Kidney tubule cell (primary cell): ENCODE measurements at regions not wholly inside any gene's neighbourhood (a gene's known extent, or its start where the extent isn't known, plus 50 kb on each side); places are given as distances from the start of the nearest gene placed in this dataset.
A peak's percentile ranks its signal among the peaks of the same experiment; 100 is the strongest.
"Not testable (repeated sequence)": the region's sequence is repeated elsewhere in the genome, so short reads cannot be mapped to it uniquely, and the experiment has no call there.

ENCODE experiments used
- DNase-seq: peaks from one replicate; pipeline ENCODE4 v3.0.0-alpha.2; 2018; ENCODE audit warnings: low spot score

DNA sequence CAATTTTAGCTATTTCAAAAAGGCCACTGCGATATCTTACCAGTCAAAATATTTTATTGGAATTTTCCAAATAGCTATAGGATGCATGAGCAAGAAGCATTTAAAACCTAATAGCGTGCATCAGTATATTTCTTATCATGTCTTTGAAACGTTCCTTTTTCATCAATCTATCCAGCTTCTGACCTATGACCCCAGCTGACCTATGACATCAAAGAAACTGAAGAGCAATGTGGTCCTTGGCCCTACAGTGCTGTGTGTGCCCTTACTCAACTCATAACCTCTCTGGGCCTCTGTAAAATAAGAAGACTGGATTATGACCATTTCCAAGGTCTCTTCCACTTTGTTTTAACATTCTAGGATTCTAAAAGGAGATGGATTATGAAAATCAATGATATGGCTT, 118.2 kb downstream of the ZNF22 start:
- DNase-seq: no peak

DNA sequence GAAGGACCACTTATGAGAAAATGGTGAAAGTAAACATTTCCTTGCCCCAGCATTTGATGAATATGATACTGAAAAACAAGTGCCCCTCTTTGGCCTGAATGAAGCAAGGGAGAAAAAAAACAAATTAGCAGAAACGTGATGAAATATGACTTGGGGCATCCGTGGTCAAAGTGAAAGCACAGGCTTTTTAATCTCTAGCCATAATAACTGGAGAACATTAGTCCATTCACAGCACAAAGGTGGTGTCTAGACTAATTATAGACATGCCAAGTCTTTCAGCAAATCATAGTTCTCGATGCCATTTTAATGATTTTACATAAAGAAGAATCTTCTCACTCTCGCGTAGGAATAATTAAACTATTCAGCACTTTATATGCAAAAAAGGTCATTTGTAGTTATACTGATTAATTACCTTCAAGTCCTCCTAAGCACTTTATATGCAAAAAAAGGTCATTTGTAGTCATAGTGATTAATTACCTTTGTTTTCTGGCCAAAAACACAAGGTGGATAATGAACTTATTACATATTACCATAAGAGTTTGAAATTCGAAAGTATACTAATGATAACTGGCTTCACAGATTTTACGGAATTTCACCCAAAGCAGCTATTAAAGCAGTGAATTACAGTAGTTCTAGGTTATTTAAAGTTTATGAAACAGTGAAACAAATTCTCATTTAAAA, 121.6 kb downstream of the ZNF22 start:
- not testable (repeated sequence) for DNase-seq

DNA sequence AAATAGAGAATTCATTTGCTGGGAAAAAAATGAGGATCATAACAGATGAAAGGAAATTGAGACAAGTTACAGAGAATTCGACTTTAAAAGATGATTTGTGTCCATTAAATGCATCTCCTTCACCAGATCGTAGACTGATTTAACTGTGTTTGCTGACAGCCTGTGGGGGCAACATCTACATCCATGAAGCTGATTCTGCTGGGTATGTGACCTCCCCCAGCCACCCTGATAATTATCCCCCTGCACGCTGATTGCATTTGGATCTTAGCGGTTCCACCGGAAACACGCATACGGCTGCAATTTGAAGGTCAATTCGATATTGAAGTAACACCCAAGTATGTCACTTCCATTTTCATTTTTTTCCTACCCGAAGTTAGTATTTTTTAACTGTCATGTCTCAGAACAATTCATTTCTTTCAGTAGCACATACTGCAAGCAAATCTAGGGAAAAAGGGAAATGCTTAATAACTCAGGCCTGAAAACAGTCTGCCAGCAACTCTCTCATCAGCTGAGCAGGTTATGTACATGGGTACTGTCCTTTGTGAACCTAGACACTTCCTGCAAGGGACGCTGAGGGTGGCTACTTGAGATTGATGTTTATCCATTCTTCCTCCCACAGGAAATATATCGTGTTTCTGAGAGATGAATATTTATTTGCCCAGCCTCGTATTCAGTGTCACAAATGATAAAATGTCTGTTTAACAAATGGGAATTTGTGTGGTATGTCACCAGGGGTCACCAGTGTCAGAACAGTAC, 134.9 kb downstream of the ZNF22 start:
- no peak for DNase-seq

DNA sequence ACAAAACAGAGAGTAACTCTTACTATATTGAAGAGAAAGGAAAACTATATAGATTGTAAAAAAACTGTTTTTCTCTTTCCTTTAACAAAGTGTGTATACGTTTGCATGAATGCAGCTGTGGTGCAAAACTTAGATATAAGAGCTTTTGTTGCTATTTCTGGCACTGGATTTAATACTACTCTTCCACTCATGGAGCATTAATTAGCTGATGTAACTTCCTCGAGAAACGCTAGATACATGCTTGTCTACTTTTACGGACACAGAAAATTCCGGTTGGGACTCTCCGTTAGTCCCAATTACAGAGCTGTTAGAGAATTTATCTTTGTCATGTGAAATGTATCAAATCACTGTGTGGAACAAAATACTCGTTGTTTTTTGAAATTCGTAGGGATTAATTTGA, 135.5 kb downstream of the ZNF22 start:
- DNase-seq: no peak

DNA sequence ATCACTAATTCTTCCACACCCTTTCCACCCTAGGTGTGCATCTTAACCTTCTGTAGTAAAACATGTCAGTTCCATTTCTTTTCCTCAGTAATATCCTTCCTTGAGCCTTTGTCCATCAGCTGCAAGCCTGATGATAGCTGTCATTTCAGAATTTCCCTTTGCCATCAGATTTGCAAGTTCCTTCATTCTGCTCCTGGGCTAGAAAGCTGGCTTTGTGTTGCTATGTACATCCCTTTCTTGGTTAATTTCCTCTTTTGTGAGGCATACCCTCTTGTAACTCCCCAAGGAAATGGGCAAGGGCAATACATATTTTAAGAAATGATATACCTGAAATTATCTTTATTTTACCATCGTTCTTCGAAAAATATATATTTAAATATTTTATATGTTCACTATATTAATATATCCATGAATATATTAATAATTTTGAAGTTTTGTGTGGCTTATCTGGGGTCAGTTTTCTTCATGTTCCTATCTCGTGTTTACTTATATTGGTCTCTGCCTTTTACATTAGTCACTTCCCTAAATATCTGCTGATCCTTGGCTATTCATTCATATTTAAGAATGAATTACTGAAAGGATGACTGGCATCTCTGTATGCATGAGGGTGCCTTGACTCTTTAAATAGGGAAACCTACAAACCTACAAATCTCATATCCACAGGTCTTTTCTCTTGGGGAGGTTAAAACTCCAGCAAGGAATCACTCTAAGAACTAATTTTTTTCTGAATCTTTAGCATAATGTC, 143.8 kb downstream of the ZNF22 start:
- no peak for DNase-seq

DNA sequence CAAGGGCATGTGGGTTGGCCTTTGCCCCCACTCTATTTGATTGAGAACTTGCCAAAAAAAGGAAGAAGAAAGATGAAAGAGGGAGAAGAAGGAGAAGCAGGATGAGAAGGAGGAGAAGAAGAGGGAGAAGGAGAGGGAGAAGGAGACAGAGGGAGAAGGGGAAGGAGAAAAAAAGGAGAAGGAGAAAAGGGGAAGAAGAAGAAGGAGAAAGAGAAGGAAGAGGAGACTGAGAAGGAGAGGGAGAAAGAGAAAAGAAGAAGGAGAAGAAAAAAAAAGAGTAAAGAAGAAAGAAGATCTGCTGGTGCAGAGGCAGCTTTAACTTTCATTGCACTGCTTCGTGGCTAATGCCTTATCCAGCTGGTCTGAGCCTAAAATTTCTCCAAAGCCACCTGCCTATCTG, 144.4 kb downstream of the ZNF22 start:
- DNase-seq: not testable (repeated sequence)

DNA sequence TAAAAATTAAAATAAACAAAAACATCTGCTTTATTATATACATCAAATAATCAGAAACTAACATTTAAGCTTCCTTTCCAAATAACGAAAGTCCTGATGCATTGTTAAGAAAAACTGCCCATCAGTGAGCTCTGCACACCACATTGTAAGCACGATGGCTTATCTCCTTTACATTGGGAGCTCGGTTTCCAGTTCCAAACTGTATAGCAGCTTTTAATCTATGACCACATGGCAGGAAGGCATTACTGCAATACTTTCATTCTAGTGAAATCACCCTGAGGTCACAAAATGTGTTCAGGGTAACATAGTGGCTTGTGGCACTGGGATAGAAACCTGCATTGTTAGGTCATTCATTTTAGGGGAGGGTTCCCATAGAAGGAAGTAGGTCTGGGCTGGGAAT, 146.3 kb downstream of the ZNF22 start:
- DNase-seq: no peak

DNA sequence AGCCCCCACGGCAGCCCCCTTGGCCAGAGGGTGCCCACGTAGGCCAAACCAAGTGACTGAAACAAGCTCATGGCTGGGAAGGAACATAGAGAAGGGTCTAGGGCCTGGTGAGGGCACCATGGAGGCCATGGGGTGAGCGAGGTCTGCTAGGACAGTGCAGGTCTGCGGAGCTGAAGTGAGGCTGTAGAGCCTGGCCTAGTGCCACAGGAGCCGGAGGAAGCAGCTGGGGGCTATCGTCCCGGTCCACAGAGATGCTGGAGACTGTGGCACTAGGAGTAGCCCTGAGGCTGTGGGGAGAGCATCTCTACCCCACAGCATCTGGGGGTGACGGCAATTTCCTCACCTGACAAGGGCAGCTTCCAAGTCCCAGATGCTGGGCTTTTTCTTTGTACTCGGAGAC, 150.3 kb downstream of the ZNF22 start:
- no peak for DNase-seq

DNA sequence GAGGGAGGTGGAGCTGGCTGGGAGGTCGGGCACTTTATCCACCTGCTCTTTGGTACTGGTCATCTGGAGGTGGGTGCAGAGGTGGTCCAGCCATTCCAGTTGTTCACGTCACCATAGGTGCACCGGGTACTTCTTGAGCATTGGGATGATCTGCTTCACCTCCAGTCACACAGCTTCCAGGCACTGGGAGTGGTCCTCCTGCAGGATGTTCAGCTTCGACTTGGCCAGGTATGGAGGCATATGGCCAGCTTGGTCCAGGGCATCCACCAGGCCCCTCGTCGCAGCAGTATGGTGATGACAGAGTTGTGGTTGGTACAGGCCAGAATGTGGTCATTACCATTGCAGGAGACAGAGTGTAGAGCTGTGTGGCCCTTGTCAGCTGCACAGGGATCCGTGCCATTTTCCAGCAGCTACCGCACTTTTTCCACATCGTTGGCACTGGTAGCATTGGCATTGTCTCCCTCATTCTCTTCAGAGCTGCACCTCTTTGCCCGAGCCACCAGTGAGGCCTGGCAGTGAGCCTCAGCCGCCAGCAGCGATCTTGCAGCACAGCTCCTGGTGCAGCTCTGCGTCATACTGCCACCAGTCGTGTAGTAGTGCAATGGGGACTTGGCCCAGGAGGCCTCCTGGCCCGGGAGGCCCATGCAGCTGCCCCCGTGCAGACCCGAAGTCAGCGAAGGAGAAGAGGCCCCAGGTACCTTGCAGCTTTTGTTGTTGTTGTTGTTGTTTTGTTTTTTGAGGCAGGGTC, 150.9 kb downstream of the ZNF22 start:
- no peak for DNase-seq

DNA sequence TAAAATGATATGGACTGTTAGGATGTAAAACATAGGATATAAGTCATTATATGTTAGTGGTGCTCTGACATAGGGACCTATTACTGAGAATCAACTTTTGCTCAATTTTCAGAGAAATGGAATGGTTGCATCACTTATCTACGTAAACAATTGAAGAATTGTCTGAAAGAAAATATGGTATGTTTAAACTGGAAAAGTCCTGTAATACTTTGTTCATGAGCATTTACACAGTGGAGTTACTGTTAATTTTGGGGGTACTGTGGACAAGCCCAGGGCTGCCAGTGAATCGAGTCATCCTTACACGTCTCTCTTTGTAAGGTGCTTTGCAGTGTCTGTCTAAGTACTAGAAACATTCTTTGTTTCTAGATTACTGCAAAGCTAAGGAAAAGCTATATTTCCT, 152.0 kb downstream of the ZNF22 start:
- DNase-seq: no peak

DNA sequence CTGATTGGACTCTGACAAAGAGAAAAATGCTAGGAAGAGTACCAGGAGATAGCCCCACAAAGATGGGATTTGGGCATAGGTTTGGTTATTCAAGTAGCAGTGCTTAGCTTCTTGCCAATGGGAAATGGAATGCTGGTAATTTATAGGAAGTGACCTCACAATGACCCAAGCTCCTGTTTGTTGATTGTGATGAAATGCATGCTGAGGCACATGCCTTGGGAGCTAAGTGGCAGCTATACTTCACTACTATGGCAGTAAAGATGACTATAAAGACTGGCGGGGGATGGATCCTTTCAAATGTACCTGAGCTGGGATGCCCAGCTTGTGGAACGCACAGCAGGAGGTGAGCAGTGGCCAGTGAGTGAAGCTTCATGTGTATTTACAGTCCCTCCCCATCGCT, 153.8 kb downstream of the ZNF22 start:
- DNase-seq: no peak

DNA sequence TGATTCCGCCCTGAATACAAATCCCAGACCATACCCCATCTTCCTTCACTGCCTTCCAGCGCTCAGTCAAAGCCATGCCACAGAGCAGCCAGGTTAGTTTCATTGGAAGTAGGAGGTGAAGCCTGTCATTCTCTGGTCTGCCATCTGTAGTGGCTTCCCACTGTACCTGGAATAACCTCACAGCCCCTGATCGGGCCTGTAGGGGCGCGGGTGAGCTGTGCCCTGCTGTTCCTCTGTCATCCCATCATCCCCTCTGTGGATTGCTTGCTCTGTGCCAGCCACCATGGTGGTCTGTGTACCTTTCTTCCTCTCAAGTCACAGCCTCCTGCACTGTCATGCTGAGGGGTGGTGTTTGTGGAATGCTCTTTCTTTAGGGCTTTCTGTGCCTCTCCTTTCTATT, 155.1 kb downstream of the ZNF22 start:
- no peak for DNase-seq

DNA sequence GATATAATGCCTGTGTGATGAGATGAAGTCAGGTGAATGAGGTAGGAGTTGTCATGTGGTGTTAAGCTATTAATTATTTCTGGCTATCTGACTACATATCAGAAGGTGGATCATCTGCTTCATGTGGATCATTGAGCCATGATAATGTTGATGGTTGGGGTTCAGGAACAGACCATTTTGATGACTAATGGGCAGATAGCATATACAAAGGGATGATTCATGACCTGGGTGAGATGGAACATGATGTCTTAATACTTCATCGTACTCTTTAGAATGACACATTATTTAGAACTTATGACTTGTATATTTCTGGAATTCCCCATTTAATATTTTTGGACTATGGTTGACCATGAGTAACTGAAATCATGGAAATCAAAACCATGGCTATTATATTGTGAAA, 155.1 kb downstream of the OR13A1 start:
- DNase-seq: peak; percentile 97

DNA sequence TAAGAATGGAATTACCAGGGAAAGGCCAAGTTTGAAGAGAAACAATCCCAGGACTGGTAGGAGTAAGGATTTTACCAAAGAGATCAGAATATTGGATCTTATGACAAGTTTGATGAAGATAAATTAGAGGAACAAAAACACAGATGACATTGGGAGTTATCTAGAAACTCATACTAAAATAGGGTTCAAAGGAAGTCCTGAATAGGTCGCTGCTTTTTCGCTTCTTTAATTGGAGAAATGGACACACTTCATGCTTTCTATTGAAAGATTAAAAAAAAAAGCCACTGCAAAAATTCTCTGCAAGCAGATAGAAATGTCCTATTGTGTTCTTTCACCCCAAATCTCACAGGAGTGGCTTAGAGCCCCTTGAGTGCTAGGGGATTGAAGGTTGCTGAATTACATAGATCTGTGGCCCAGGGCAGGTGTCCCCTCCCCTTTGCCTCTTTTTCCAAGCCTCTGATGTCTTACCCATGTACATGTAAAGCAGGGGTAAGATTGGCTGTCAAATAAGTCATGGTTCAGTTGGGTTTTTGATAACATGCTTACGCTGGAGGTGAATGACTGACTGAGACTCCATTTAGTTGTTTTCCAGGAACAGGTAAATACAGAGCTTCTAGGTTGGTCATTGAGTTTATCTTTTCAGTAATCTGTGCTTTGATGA, 152.0 kb downstream of the OR13A1 start:
- DNase-seq: no peak

DNA sequence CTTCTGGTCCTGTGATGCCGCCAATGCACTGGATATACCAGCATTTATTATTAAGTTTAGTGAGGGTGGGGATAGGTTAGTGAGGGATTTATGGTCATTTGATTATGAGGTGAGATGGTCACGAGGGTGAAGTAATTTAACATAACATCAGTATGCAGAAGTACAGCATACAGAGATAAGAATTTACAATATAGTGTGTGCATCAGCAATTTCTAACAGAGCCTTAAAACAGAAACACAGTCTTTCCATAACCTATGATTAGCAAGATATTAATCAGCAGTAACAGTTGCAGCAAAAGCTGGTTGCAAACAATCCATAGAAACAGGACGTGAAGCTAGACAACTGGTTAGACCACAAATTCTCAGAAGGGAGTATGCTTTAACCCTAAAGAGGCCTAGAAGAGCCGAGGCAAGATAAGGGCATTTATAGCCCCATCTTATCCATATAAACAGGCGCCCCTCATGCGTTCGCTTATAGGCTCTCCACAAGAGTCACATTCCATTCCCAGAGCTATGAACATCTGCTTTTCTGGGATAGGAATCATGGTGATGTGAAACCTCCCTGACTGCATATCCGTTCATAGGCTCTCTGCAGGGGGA, 139.8 kb downstream of the OR13A1 start:
- DNase-seq: not testable (repeated sequence)

DNA sequence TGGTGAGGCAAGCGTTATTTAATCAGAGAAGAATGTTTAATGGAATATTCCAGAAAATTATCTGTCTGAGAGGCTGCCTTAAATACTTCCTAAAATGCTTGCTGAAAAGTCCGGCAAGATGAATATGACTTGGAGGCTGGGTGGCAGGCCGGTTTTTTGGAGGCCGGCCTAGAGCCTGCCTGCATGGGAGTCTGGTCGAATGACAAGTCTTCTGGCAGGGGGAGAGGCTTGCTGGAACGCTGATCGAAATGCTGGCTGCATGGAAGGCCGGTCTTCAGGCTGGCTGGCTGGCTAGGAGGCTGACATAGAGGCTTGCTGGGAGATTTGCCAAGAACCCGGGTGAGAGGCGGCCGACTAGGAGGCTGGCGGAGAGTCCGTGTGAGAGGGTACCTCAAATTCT, 135.7 kb downstream of the OR13A1 start:
- no peak for DNase-seq

DNA sequence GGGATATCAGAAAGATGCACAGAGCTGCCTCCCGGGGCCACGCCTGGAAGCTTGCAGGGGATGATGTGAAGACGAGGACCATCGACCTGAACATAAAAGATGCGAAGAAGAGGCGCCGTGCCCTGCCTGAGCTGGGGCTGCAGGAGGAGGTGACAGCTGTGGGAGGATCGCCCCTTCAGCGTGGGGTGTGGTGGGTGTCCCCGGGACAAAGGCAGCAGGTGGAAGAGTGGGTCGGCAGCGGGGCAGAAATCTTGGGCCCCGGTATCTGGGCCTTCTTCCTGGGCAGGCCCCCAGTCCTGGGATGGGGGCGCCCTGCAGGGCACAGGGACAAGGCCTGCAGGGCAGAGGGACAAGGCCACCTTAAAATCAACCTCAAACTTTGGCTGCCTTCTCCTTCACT, 134.9 kb downstream of the OR13A1 start:
- no peak for DNase-seq

DNA sequence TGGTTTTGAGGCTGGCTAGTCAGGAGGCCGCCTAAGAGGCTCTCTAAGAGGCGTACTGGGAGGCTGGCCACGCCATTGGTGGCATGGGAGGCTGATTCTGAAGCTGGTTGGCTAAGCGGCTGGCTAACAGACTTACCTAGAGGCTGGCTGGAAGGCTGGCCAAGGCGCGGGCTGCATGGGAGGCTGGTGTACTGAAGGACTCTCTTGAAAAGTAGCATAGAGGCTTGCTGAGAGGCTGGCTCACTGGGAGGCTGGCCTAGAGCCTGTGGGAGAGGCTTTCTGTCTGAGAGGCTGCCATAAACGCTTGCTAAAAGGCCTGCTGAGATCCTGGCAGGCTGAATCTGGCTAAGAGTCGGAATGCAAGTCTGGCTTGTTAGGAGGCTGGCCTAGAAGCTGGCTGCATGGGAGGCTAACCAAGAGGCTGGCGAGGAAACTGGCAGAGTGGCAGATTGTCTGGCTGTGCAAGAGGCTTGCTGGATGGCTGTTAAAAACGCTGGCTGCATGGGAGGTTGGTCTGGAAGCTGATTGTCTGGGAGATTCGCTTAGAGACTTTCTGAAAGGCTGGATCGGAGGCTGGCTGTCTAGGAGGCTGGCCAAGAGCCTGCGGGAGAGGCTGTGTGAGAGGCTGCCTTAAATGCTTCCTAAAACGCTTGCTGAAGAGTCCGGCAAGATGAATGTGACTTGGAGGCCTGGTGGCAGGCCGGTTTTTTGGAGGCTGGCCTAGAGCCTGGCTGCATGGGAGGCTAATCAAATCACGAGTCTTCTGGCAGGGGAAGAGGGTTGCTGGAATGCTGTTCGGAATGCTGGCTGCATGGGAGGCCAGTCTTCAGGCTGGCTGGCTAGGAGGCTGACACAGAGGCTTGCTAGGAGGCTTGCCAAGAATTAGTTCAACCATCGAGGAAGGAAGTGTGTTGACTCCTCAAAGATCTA, 134.2 kb downstream of the OR13A1 start:
- DNase-seq: no peak

DNA sequence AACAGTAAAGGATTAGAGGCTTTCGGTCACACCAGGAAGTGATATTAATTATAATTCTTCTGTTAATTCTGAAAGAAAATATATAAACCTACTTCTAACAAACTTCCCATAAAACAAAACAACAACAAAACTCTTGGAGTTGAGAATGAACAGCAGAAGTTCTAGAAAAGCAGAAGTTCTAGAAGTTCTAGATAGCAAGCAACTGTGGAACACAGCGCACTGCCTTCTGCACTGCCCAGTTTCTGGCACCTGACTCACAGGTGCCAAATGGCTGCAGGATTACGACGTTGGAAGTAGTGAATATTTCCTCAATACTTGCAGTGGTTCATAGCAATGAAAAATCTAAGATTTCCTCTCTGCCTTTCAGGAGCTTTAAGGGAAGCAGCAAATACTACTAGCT, 132.2 kb downstream of the OR13A1 start:
- DNase-seq: no peak

DNA sequence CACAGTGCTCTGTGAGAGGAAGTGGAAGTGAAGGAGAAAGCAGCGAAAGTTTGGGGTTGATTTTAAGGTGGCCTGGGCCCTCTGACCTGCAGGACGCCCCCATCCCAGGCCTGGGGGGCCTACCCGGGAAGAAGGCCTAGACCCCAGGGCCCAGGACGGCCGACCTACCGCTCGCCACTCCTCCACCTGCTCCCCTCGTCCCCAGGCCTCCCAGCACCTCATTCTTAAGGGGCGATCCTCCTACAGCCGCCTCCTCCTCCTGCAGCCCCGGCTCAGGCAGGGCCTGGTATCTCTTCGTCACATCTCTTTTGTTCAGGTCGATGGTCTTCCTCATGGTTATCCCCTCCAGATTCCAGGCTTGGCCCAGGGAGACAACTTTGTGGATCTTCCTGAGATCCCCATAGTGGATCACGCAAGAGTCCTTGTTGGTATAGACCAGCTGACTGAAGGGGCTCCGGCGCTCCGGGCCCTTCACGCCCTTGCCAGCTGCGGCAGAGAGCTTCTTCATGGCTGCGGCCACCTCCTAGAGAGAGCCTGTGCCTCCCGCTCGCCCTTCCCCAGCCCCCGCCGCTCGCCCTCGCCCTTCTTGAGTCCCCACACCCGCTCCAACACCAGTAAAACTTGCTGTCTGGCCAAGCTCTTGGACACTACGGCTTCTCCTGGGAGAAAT, 117.5 kb downstream of the OR13A1 start:
- DNase-seq: no peak
